SK-N-SH (cell line): ENCODE measurements at regions not wholly inside any gene's neighbourhood (a gene's known extent, or its start where the extent isn't known, plus 50 kb on each side); places are given as distances from the start of the nearest gene placed in this dataset.

Experiments used
- CTCF ChIA-PET: fragments of 300-600, 350-600 bp; formaldehyde crosslinking; extraction: SDS; loops from one replicate; lab custom pipeline; 2021; lab: Yijun Ruan, JAX
- POLR2A ChIA-PET: fragments of 350-600 bp; sonication (Branson Sonifier 250); formaldehyde crosslinking; extraction: SDS; loops from one replicate; lab custom pipeline; 2020; ENCODE audit warnings: antibody characterized with exemption, inconsistent platforms; lab: Yijun Ruan, JAX
- DNase-seq: peaks from one replicate; pipeline ENCODE4 v3.0.0; 2012
- H2AFZ ChIP-seq: fragments of 200-600 bp; sonication (generic); 2 replicates; pipeline ENCODE4 v1.8.1; 2016; ENCODE audit warnings: antibody characterized with exemption, mild to moderate bottlenecking, low read depth
- H3F3A ChIP-seq: fragments of 200-600 bp; sonication (generic); replicated peaks from 2 replicates; pipeline ENCODE3; 2016; ENCODE audit warnings: antibody characterized with exemption, mild to moderate bottlenecking; ENCODE audit not compliant: insufficient read depth
- H3K27ac ChIP-seq, 2 experiments: fragments of 200-500 bp in 1 of 2; fragments of 200-600 bp in 1 of 2; sonication (Bioruptor generic) in 1 of 2; sonication (generic), shearing (Covaris generic) in 1 of 2; 2 replicates each; pipeline versions ENCODE4 v1.5.1 to v1.6.1; 2014 to 2016; ENCODE audit warnings: low read depth in 2 of 2, inconsistent platforms in 1 of 2, low read length in 1 of 2, mild to moderate bottlenecking in 1 of 2, mixed read lengths in 1 of 2
- H3K27me3 ChIP-seq: fragments of 200-600 bp; sonication (generic), shearing (Covaris generic); 2 replicates; pipeline ENCODE4 v1.6.1; 2016; ENCODE audit warnings: mixed run types; ENCODE audit not compliant: insufficient read depth
- H3K36me3 ChIP-seq, 2 experiments: fragments of 200-500 bp in 1 of 2; fragments of 200-600 bp in 1 of 2; sonication (Bioruptor generic) in 1 of 2; sonication (generic) in 1 of 2; replicated peaks in 1 of 2; 2 replicates each; pipeline versions ENCODE3 to v1.5.1; 2014 to 2016; ENCODE audit warnings: low read length in 1 of 2, mild to moderate bottlenecking in 1 of 2; ENCODE audit not compliant: insufficient read depth in 2 of 2, control insufficient read depth in 1 of 2
- H3K4me1 ChIP-seq, 2 experiments: fragments of 200-500 bp in 1 of 2; fragments of 200-600 bp in 1 of 2; sonication (Bioruptor generic) in 1 of 2; sonication (generic), shearing (Covaris generic) in 1 of 2; 2 replicates each; pipeline versions ENCODE4 v1.5.1 to v1.6.1; 2014 to 2016; ENCODE audit warnings: low read depth in 1 of 2, low read length in 1 of 2, mixed run types in 1 of 2; ENCODE audit not compliant: insufficient read depth in 2 of 2, control insufficient read depth in 1 of 2
- H3K4me2 ChIP-seq: fragments of 200-600 bp; sonication (generic), shearing (Covaris generic); 2 replicates; pipeline ENCODE4 v1.6.1; 2017; ENCODE audit warnings: mixed run types
- H3K4me3 ChIP-seq, 2 experiments: fragments of 200-500 bp in 1 of 2; fragments of 200-600 bp in 1 of 2; sonication (Bioruptor generic) in 1 of 2; sonication (generic), shearing (Covaris generic) in 1 of 2; 2 replicates each; pipeline versions ENCODE4 v1.5.1 to v1.8.1; 2014 to 2016; ENCODE audit warnings: low read depth in 2 of 2, inconsistent platforms in 1 of 2, low read length in 1 of 2, mild to moderate bottlenecking in 1 of 2, mixed read lengths in 1 of 2, moderate library complexity in 1 of 2
- H3K79me2 ChIP-seq: fragments of 200-600 bp; sonication (generic); 2 replicates; pipeline ENCODE4 v1.8.1; 2017; ENCODE audit warnings: mild to moderate bottlenecking; ENCODE audit not compliant: insufficient read depth
- H3K9ac ChIP-seq: fragments of 200-600 bp; sonication (generic); 2 replicates; pipeline ENCODE4 v1.6.1; 2017; ENCODE audit warnings: mixed run types
- H3K9me2 ChIP-seq: fragments of 200-600 bp; sonication (generic); 2 replicates; pipeline ENCODE4 v1.6.1; 2017; ENCODE audit warnings: mixed run types
- H3K9me3 ChIP-seq: fragments of 200-600 bp; sonication (generic); 2 replicates; pipeline ENCODE4 v1.6.1; 2017; ENCODE audit warnings: mixed run types, mild to moderate bottlenecking, moderate library complexity
- H4K20me1 ChIP-seq: fragments of 200-600 bp; sonication (generic); 2 replicates; pipeline ENCODE4 v1.6.1; 2017; ENCODE audit warnings: mild to moderate bottlenecking, mixed run types; ENCODE audit not compliant: insufficient read depth
- CHD2 ChIP-seq: fragments of 150-350 bp; IDR thresholded peaks from 2 replicates; pipeline ENCODE4 v1.6.1; 2018; ENCODE audit warnings: low read length; ENCODE audit not compliant: partially characterized antibody
- CTCF ChIP-seq: fragments of 200-600 bp; sonication (generic); IDR thresholded peaks from 2 replicates; pipeline ENCODE4 v1.6.1; 2017; ENCODE audit warnings: antibody characterized with exemption, mild to moderate bottlenecking, moderate library complexity
- EZH2phosphoT487 ChIP-seq: fragments of 200-600 bp; sonication (generic); IDR thresholded peaks from 2 replicates; pipeline ENCODE4 v1.6.1; 2017; ENCODE audit warnings: low read depth, mixed run types, mild to moderate bottlenecking, antibody characterized with exemption, moderate library complexity, borderline replicate concordance
- GABPA ChIP-seq: IDR thresholded peaks from 2 replicates; pipeline ENCODE4 v1.4.0; 2012; ENCODE audit warnings: low read depth, mild to moderate bottlenecking
- IRF3 ChIP-seq: fragments of 150-350 bp; IDR thresholded peaks from 2 replicates; pipeline ENCODE4 v1.6.1; 2016; ENCODE audit warnings: mild to moderate bottlenecking, low read depth, low read length
- JUND ChIP-seq: IDR thresholded peaks from 2 replicates; pipeline ENCODE4 v1.4.0; 2012
- MAX ChIP-seq: IDR thresholded peaks from 2 replicates; pipeline ENCODE4 v1.4.0; 2012; ENCODE audit warnings: low read depth
- PBX3 ChIP-seq: IDR thresholded peaks from 2 replicates; pipeline ENCODE4; 2012
- RAD21 ChIP-seq: IDR thresholded peaks from 2 replicates; pipeline ENCODE4 v1.6.1; 2012; ENCODE audit warnings: mild to moderate bottlenecking, low read length
- TAF1 ChIP-seq: IDR thresholded peaks from 2 replicates; pipeline ENCODE4 v1.6.1; 2012; ENCODE audit warnings: low read depth, mild to moderate bottlenecking, low read length, moderate library complexity, borderline replicate concordance
- USF1 ChIP-seq: IDR thresholded peaks from 2 replicates; pipeline ENCODE4 v1.4.0; 2012; ENCODE audit warnings: low read depth, borderline replicate concordance
- USF2 ChIP-seq: fragments of 150-350 bp; IDR thresholded peaks from 2 replicates; pipeline ENCODE4 v1.6.1; 2017; ENCODE audit warnings: antibody characterized with exemption, low read length, low read depth, borderline replicate concordance
- WGBS: methylation state at CpG from one replicate; pipeline ENCODE4 v1.1.6; 2017; ENCODE audit warnings: low lambda C conversion rate; 5-methylcytosine and 5-hydroxymethylcytosine counted together

GRCh38 chrX:30488092-30488491, 89.5 kb downstream of the TASL start (continued):
- TF ChIP-seq USF2 = no peak
- no peak for TF ChIP-seq GABPA
- TF ChIP-seq CHD2 = no peak
- no peak for TF ChIP-seq EZH2phosphoT487
- no peak for TF ChIP-seq IRF3

GRCh38 chrX:30483996-30484395, 93.6 kb downstream of the TASL start:
- WGBS = 10% methylated on average over 2 of the region's 2 CpGs
- no peak overlapping the region for H3K27ac ChIP-seq
- no peak for TF ChIP-seq IRF3
- no peak for TF ChIP-seq CTCF
- TF ChIP-seq, all 33 proteins: peak for 0
- Histone ChIP-seq H3K9me2 (no peaks in the 10 kb centered on the region), H3K4me2 (no peak overlapping the region), H3K36me3 (no peaks in the 10 kb centered on the region), H3F3A (no peaks in the 10 kb centered on the region), H3K9me3 (no peaks in the 10 kb centered on the region), H3K4me3 (no peak overlapping the region), H4K20me1 (no peaks in the 10 kb centered on the region), H3K79me2 (no peaks in the 10 kb centered on the region), H3K27me3 (no peaks in the 10 kb centered on the region; the same call in 1 of the 2 replicates), H3K9ac (no peak overlapping the region), H3K4me1 (no peaks in the 10 kb centered on the region), H2AFZ (no peak overlapping the region; the same call in 1 of the 2 replicates)
- CTCF ChIA-PET = interaction anchor here (1.5 kb wide), 1 partner anchor 20 kb away, joined by 3 read pairs; no protein-coding TSS in a partner anchor
- DNase-seq = no peak
- POLR2A ChIA-PET = no interaction called here

- Histone ChIP-seq H3K4me3 (no peak overlapping the region), H3K27ac (no peak overlapping the region), H3K4me2 (no peak overlapping the region), H3K27me3 (no peaks in the 10 kb centered on the region; the same call in 1 of the 2 replicates), H4K20me1 (no peaks in the 10 kb centered on the region), H3K9ac (no peak overlapping the region), H3K36me3 (no peaks in the 10 kb centered on the region), H2AFZ (no peak overlapping the region), H3K4me1 (no peaks in the 10 kb centered on the region), H3K9me2 (no peaks in the 10 kb centered on the region), H3K9me3 (no peaks in the 10 kb centered on the region), H3F3A (no peaks in the 10 kb centered on the region), H3K79me2 (no peaks in the 10 kb centered on the region)
- ChIA-PET POLR2A (no interaction called here), CTCF (no interaction called here)
- DNase-seq = no peak
- TF ChIP-seq JUND (no peak), TAF1 (no peak), USF1 (no peak), RAD21 (no peak), MAX (no peak), PBX3 (no peak)
- 16% methylated on average over 3 of the region's 3 CpGs for WGBS
These were observed 109.1 kb downstream of the TASL start for GRCh38 chrX:30468471-30468870.
